K562 (cell line): ENCODE measurements at regions not wholly inside any gene's neighbourhood (a gene's known extent, or its start where the extent isn't known, plus 50 kb on each side); places are given as distances from the start of the nearest gene placed in this dataset.

ENCODE experiments used
- ATAC-seq: fragments of 200-7000 bp; cut with Tn5 transposase; 3 replicates; pipeline ENCODE4 v1.9.1; 2020; ENCODE audit warnings: moderate library complexity
- BruUV-seq: library from RNA; stranded (reverse); fragments of 400-500 nt; replicated peaks from 2 replicates; lab custom pipeline; 2021; lab: Mats Ljungman, UMichigan
- CTCF ChIA-PET: fragments of 300-600 bp; formaldehyde crosslinking; extraction: SDS; loops from one replicate; lab custom pipeline; 2021; ENCODE audit warnings: low intra/inter-chr PET ratio; lab: Yijun Ruan, JAX
- POLR2A ChIA-PET: fragments of 300-600, 350-650 bp; sonication (Branson Sonifier 250); formaldehyde crosslinking; extraction: SDS; loops from one replicate; lab custom pipeline; 2021; ENCODE audit warnings: antibody characterized with exemption, inconsistent platforms; lab: Yijun Ruan, JAX
- DNase-seq, 4 experiments: peaks; one replicate each; pipeline versions ENCODE4 v3.0.0 to v3.0.0-alpha.2; 2011 to 2018; ENCODE audit warnings: low spot score in 3 of 4, mixed read lengths in 3 of 4; ENCODE audit errors: extremely low read depth in 1 of 4
- FAIRE-seq: peaks from 2 replicates; lab custom pipeline; 2011; peaks lifted over from hg19 to GRCh38; lab: Jason Lieb, UNC
- H2AFZ ChIP-seq: 2 replicates; pipeline ENCODE4 v1.6.0; 2011; ENCODE audit warnings: low read depth, low read length, control low read depth, inconsistent platforms
- H3K27ac ChIP-seq: fragments of 200-600 bp; 3 replicates; pipeline ENCODE4 v1.8.0; 2011; ENCODE audit warnings: low read depth, mild to moderate bottlenecking, control low read depth, inconsistent platforms, low read length, moderate library complexity, mixed read lengths; ENCODE audit errors: extremely low read depth
- H3K27me3 ChIP-seq, 2 experiments: fragments of 300-600 bp in 1 of 2; 2 replicates in 1 of 2; 3 replicates in 1 of 2; pipeline versions ENCODE4 v1.6.0 to v1.8.0; 2011; ENCODE audit warnings: inconsistent platforms in 2 of 2, low read length in 2 of 2, mild to moderate bottlenecking in 1 of 2, mixed read lengths in 1 of 2, moderate library complexity in 1 of 2; ENCODE audit not compliant: control insufficient read depth in 2 of 2, insufficient read depth in 2 of 2
- H3K36me3 ChIP-seq: fragments of 300-600 bp; 3 replicates; pipeline ENCODE4 v1.8.0; 2011; ENCODE audit warnings: mild to moderate bottlenecking, low read length, inconsistent platforms; ENCODE audit not compliant: control insufficient read depth, insufficient read depth
- H3K4me1 ChIP-seq, 2 experiments: fragments of 200-600 bp in 1 of 2; replicated peaks in 1 of 2; 2 replicates in 1 of 2; 3 replicates in 1 of 2; pipeline versions ENCODE4 v1.5.1 to v1.8.0; 2011; ENCODE audit warnings: inconsistent platforms in 2 of 2, low read length in 2 of 2, mild to moderate bottlenecking in 1 of 2, mixed read lengths in 1 of 2, moderate library complexity in 1 of 2; ENCODE audit not compliant: control insufficient read depth in 2 of 2, insufficient read depth in 2 of 2
- H3K4me2 ChIP-seq: 2 replicates; pipeline ENCODE4 v1.6.1; 2011; ENCODE audit warnings: low read length, control low read depth, inconsistent platforms, mixed read lengths; ENCODE audit not compliant: insufficient read depth
- H3K4me3 ChIP-seq: fragments of 200-600 bp; sonication (generic), shearing (Covaris generic); 2 replicates; pipeline ENCODE4 v1.5.1; 2016; ENCODE audit warnings: control low read depth, inconsistent platforms
- H3K79me2 ChIP-seq: fragments of 200-600 bp; 3 replicates; pipeline ENCODE4 v1.8.0; 2011; ENCODE audit warnings: low read length, inconsistent platforms; ENCODE audit not compliant: control insufficient read depth, insufficient read depth
- H3K9ac ChIP-seq, 2 experiments: 2 replicates each; pipeline versions ENCODE4 v1.6.0 to v1.6.1; 2011; ENCODE audit warnings: low read depth in 2 of 2, low read length in 2 of 2, control low read depth in 1 of 2, inconsistent platforms in 1 of 2, mild to moderate bottlenecking in 1 of 2, mixed read lengths in 1 of 2; ENCODE audit not compliant: insufficient read depth in 1 of 2
- H3K9me1 ChIP-seq: one replicate; pipeline ENCODE4 v1.6.0; 2011; ENCODE audit warnings: inconsistent platforms, mild to moderate bottlenecking, low read length, moderate library complexity; ENCODE audit not compliant: control insufficient read depth, insufficient read depth
- H3K9me3 ChIP-seq: replicated peaks from 2 replicates; pipeline ENCODE4 v1.5.1; 2011; ENCODE audit warnings: low read depth, low read length, inconsistent platforms; ENCODE audit not compliant: control insufficient read depth, insufficient read depth
- H4K20me1 ChIP-seq: replicated peaks from 2 replicates; pipeline ENCODE4 v1.6.1; 2011; ENCODE audit warnings: low read length, inconsistent platforms, mixed read lengths; ENCODE audit not compliant: control insufficient read depth, insufficient read depth
- CXXC5 ChIP-seq: fragments of 250-450 bp; sonication (Bioruptor Pico); IDR thresholded peaks from 2 replicates; pipeline ENCODE4 v1.8.0; 2022; ENCODE audit warnings: inconsistent platforms, mild to moderate bottlenecking, moderate library complexity
- FOSL1 ChIP-seq: fragments of 200-800 bp; sonication (Bioruptor generic); conservative IDR thresholded peaks from 2 replicates; pipeline ENCODE4 v1.6.1; 2016; ENCODE audit warnings: missing genetic modification characterization, missing compliant biosample characterization
- JUND ChIP-seq, 2 experiments: IDR thresholded peaks; 2 replicates in 1 of 2; 3 replicates in 1 of 2; pipeline ENCODE4 v1.6.1; 2011; ENCODE audit warnings: borderline replicate concordance in 2 of 2, low read depth in 2 of 2, low read length in 2 of 2, improper control_type of control experiment in 1 of 2, missing biosample characterization in 1 of 2, missing genetic modification characterization in 1 of 2, missing genetic modification reagents in 1 of 2
- THAP12 ChIP-seq: fragments of 250-450 bp; sonication (Bioruptor Pico); IDR thresholded peaks from 2 replicates; pipeline ENCODE4 v1.9.0; 2021; ENCODE audit warnings: mild to moderate bottlenecking, inconsistent platforms
- ZMIZ1 ChIP-seq, 2 experiments: fragments of 150-350 bp in 1 of 2; IDR thresholded peaks; 2 replicates each; pipeline ENCODE4 v1.6.1; 2012 to 2016; ENCODE audit warnings: low read depth in 2 of 2, low read length in 2 of 2, mild to moderate bottlenecking in 1 of 2, moderate library complexity in 1 of 2
- ZNF609 ChIP-seq: sonication (generic); formaldehyde crosslinking; IDR thresholded peaks from 2 replicates; pipeline ENCODE4 v1.8.1; 2023; ENCODE audit warnings: missing genetic modification reagents, mild to moderate bottlenecking, borderline replicate concordance
- WGBS: fragments of 100-300 bp; shearing (Covaris generic); methylation state at CpG from one replicate; pipeline ENCODE4 v1.1.6; 2016; ENCODE audit warnings: low coverage, mixed read lengths; ENCODE audit not compliant: insufficient coverage; ENCODE audit errors: missing lambda C conversion rate; 5-methylcytosine and 5-hydroxymethylcytosine counted together
- in situ Hi-C: fragments of 300-500 bp; cut with MboI; formaldehyde crosslinking; loops from 4 replicates; pipeline ENCODE4 v1.15.0; 2018; ENCODE audit warnings: inconsistent platforms, mixed read lengths
- intact Hi-C: fragments of 100-400 bp; cut with micrococcal nuclease; formaldehyde crosslinking; loops from 2 replicates; pipeline ENCODE4 v1.14.2; 2022

- TF ChIP-seq CXXC5 (CRISPR knock-in tag) = peak; percentile 31; the same call in 1 of the 2 replicates
Observed at GRCh38 chr2:58665154-58665553, 424.0 kb upstream of the FANCL start (continued).

- Histone ChIP-seq H3K4me3 (no peak overlapping the region), H3K9me3 (no peaks in the 10 kb centered on the region; the same call in 1 of the 2 replicates), H3K36me3 (no peaks in the 10 kb centered on the region), H3K9ac (no peak overlapping the region), H3K27ac (no peak overlapping the region), H3K79me2 (no peaks in the 10 kb centered on the region), H4K20me1 (no peaks in the 10 kb centered on the region), H3K4me1 (peaks cover 6 to 30% of the 10 kb centered on the region in 2 experiments; a peak in 4 of 5 replicates), H3K4me2 (no peak overlapping the region), H3K9me1 (no peaks in the 10 kb centered on the region), H3K27me3 (no peaks in the 10 kb centered on the region), H2AFZ (peak overlapping the region; percentile 73)
- DNase-seq (peak in 2 of 4 experiments; percentile 10 to 31), FAIRE-seq (no peak), ATAC-seq (no peak)
- in situ Hi-C loops = no loop called here
- 16% methylated on average over 5 of the region's 5 CpGs for WGBS
- intact Hi-C loops = loop anchor here (5.0 kb wide), 1 partner anchor 57 kb away; no protein-coding TSS in a partner anchor
- CTCF ChIA-PET = no interaction called here
- POLR2A ChIA-PET = interaction anchor here (0.5 kb wide), 1 partner anchor 269 kb away, joined by 3 read pairs; no protein-coding TSS in a partner anchor
- no TSS peak for BruUV-seq
- TF ChIP-seq ZMIZ1 (IDR thresholded peaks at IDR 0.05; ENCODE audit: low read depth in 2 of 2, low read length in 2 of 2) (no peak), FOSL1 (tag) (peak; percentile 76), ZNF609 (CRISPR knock-in tag) (no peak), JUND (IDR thresholded peaks at IDR 0.05; ENCODE audit: borderline replicate concordance, low read depth, low read length) (peak; percentile 22; the same call in 1 of the 2 replicates), JUND (tag; IDR thresholded peaks at IDR 0.05; ENCODE audit: borderline replicate concordance, low read depth, low read length) (0 out of 3 replicates have a peak, but pooled peaks have one; percentile 32), THAP12 (no peak)
Observed at GRCh38 chr2:58664523-58665151, 423.5 kb upstream of the FANCL start.
